ENCODE measurements at regions not wholly inside any gene's neighbourhood (a gene's known extent, or its start where the extent isn't known, plus 50 kb on each side); places are given as distances from the start of the nearest gene placed in this dataset.

- DNase-seq (ENCODE audit: low read depth) = no peak
- TF ChIP-seq CTCF (IDR thresholded peaks at IDR 0.05; ENCODE audit: low read depth, low read length, missing control alignments) = no peak
- no peak overlapping the region for H3K4me3 ChIP-seq (ENCODE audit: low read depth, low read length)
Observed at GRCh38 chr3:35523074-35523473, 116.3 kb upstream of the ARPP21 start.

GRCh38 chr3:35523838-35524237, 115.5 kb upstream of the ARPP21 start:
- TF ChIP-seq CTCF (IDR thresholded peaks at IDR 0.05; ENCODE audit: low read depth, low read length, missing control alignments) = no peak
- H3K4me3 ChIP-seq (ENCODE audit: low read depth, low read length) = no peak overlapping the region
- no peak for DNase-seq (ENCODE audit: low read depth)

DNA sequence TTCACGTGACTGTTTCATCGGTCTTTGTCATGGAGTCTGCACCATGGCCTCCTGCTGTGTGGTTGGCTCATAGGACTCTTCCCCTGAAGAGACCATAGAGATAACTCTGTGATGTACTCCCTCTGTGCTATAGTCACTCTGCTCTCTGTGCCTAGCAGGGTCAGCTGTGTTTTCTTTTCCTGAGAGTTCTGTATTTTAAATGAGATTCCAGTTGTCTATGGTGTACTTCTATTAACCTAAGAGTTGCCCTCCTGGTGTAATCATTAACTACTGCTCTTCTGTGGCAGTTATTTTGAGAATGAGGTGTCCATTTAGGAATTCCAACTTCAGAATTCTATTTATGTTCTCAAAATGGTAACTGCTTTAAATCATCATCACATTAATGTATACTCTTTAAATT, 114.5 kb upstream of the ARPP21 start:
- H3K4me3 ChIP-seq (ENCODE audit: low read depth, low read length) = no peak overlapping the region
- TF ChIP-seq CTCF (IDR thresholded peaks at IDR 0.05; ENCODE audit: low read depth, low read length, missing control alignments) = no peak
- no peak for DNase-seq (ENCODE audit: low read depth)

DNA sequence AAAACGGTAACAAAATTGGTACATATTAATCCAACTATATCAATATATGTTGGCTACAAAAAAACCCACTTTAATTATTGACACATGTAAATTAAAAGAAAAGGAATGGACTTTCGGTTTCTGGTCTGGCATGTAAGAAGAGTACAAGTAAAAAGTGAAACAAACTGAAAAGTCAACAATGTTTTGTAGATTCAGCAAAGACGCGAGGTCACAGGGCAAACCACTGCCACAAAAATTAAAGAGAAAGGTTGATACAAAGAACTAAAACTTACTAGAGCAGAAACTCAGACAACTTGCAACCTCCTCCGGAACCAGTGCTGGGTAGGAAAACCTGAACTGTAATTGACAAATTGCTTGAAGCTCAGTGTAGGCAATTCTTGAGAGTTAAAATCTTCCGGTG, 110.6 kb upstream of the ARPP21 start:
- H3K4me3 ChIP-seq (ENCODE audit: low read depth, low read length) = no peak overlapping the region
- DNase-seq (ENCODE audit: low read depth) = no peak
- TF ChIP-seq CTCF (IDR thresholded peaks at IDR 0.05; ENCODE audit: low read depth, low read length, missing control alignments) = no peak

DNA sequence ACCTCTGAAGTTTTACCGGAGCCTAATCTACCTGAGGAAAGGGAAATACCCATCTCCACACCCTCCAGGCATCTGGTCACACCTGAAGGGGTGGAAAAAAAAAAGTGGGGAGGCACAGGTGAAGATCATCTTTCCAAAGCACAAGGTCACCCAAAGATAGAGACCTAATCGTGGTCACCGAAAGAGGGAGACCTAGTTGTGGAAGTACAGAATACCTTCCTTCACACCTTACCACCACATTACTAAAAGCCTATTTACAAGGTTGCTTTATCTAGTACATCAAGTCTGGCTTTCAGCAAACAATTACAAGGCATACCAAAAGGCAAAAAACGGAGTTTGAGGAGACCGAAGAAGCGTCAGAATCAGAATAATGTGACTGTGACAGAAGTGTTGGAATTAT, 110.0 kb upstream of the ARPP21 start:
- no peak overlapping the region for H3K4me3 ChIP-seq (ENCODE audit: low read depth, low read length)
- DNase-seq (ENCODE audit: low read depth) = no peak
- TF ChIP-seq CTCF (IDR thresholded peaks at IDR 0.05; ENCODE audit: low read depth, low read length, missing control alignments) = no peak

DNA sequence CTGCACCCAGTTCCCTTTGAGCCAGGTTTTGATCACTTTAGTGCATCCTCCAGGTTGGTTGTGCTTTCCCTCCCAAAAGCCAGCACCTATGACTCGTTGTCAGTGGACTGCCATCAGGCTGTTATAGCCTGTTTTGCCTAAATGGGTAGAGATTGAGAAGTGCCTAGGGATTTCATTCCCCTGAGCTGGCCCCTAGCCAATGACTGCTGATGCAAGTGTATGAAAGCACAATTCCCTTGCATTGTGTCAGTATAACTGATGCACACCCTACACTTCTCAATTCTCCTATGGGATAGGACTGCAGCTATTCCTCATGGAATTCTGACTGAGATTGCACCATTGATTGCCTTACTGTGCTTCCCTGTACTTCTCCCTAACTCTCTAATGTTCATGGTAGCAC, 102.1 kb upstream of the ARPP21 start:
- H3K4me3 ChIP-seq (ENCODE audit: low read depth, low read length) = no peak overlapping the region
- TF ChIP-seq CTCF (IDR thresholded peaks at IDR 0.05; ENCODE audit: low read depth, low read length, missing control alignments) = no peak
- DNase-seq (ENCODE audit: low read depth) = no peak

- DNase-seq (ENCODE audit: low read depth) = no peak
- no peak overlapping the region for H3K4me3 ChIP-seq (ENCODE audit: low read depth, low read length)
- no peak for TF ChIP-seq CTCF (IDR thresholded peaks at IDR 0.05; ENCODE audit: low read depth, low read length, missing control alignments)
Observed at GRCh38 chr3:35544976-35545375, 94.3 kb upstream of the ARPP21 start.

Measured in GM12864 (cell line).